Motor neuron (in vitro differentiated cells): ENCODE measurements at regions not wholly inside any gene's neighbourhood (a gene's known extent, or its start where the extent isn't known, plus 50 kb on each side); places are given as distances from the start of the nearest gene placed in this dataset.
A peak's percentile ranks its signal among the peaks of the same experiment; 100 is the strongest.
"Not testable (repeated sequence)": the region's sequence is repeated elsewhere in the genome, so short reads cannot be mapped to it uniquely, and the experiment has no call there.

Source experiments
- ATAC-seq, 8 experiments: fragments of 200-7000 bp; cut with Tn5 transposase; replicated peaks in 6 of 8; 2 replicates each; pipeline ENCODE4 v1.8.0; 2021; ENCODE audit warnings: mild to moderate bottlenecking in 8 of 8, moderate library complexity in 8 of 8
- H3K27ac ChIP-seq, 2 donors: fragments of 250-450 bp; sonication (Bioruptor Pico); 2 replicates each; pipeline ENCODE4 v1.9.0; 2021; ENCODE audit warnings: antibody characterized with exemption in 2 of 2, mild to moderate bottlenecking in 2 of 2, moderate library complexity in 1 of 2
- H3K4me1 ChIP-seq, 2 donors: fragments of 250-450 bp; sonication (Bioruptor Pico); replicated peaks in 1 of 2; 2 replicates each; pipeline ENCODE4 v1.6.1; 2021; ENCODE audit warnings: antibody characterized with exemption in 2 of 2, mild to moderate bottlenecking in 2 of 2, moderate library complexity in 1 of 2
- H3K4me3 ChIP-seq, 5 donors: fragments of 250-450 bp; sonication (Bioruptor Pico); 2 replicates each; pipeline ENCODE4 v1.9.0; 2021; ENCODE audit warnings: antibody characterized with exemption in 5 of 5, mild to moderate bottlenecking in 5 of 5, moderate library complexity in 4 of 5
- WGBS, 10 experiments: fragments of 450-650 bp; shearing (Covaris generic); methylation state at CpG; one replicate each; pipeline ENCODE4 v1.0.0; 2022; 5-methylcytosine and 5-hydroxymethylcytosine counted together
- in situ Hi-C, 9 experiments: fragments of 400-800 bp; cut with MboI; loops; one replicate each; pipeline ENCODE4 v1.15.0; 2021; ENCODE audit warnings: low sequenced_read_pairs in 9 of 9, low pct_unique_long_range_greater_than_20kb in 2 of 9; ENCODE audit not compliant: unreplicated experiment in 9 of 9

DNA sequence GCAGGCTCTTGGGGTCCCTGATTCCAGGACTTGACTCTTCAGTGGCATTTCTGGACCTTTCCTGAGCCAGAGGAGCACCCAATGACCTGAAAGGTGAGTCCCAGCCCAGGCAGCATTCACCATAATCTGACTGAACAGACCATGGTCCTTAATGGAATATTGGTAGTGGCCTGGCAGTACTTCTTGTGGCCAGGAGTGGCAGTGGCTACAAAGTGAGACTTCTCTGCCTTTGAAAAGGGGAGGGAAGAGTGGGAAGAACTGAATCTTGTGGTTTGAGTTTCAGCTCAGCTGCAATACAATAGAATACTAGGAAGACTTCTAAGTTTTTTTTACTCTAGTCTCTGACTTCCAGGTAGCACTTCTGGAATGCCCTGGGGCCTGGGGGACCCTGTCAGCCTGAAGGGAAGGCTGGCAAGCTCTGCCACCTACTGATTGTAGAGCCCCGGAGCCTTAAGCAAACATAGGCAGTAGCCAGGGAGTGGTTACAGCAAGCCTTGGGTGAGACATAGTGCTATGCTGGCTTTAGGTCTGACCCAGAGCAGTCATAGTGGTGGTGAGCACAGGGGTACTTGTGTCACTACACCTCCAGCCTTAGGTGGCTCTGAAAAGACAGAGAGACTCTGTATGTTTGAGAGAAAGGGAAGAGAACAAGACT, 674.2 kb upstream of the MANEA start:
- ATAC-seq = no peak
- 0 to 100% (median 0%) methylated on average over 1 of the region's 1 CpG; no CpG with 5 or more reads in 7 of the 10 experiments for WGBS, 10 experiments
- no peak overlapping the region for H3K4me3 ChIP-seq
- H3K4me1 ChIP-seq = peaks cover 0 to 5% of the 10 kb centered on the region in 2 donors
- in situ Hi-C loops = no loop called here
- no peak overlapping the region for H3K27ac ChIP-seq

GRCh38 chr6:94899191-94899590, 678.1 kb upstream of the MANEA start:
- in situ Hi-C loops = no loop called here
- no peak for ATAC-seq
- Histone ChIP-seq H3K4me3 (no peak overlapping the region), H3K27ac (no peak overlapping the region), H3K4me1 (peaks cover 0 to 5% of the 10 kb centered on the region in 2 donors)
- WGBS, 10 experiments = 0 to 100% (median 74%) methylated on average over 1 to 2 of the region's 2 CpGs

- 0 to 93% (median 69%) methylated on average over 1 to 3 of the region's 3 CpGs for WGBS, 10 experiments
- Histone ChIP-seq H3K27ac (no peak overlapping the region), H3K4me3 (no peak overlapping the region), H3K4me1 (no peaks in the 10 kb centered on the region)
- in situ Hi-C loops = no loop called here
- no peak for ATAC-seq
Observed at GRCh38 chr6:94894300-94894699, 683.0 kb upstream of the MANEA start.

- no peak for ATAC-seq
- WGBS, 10 experiments = 0 to 100% (median 86%) methylated on average over 1 to 2 of the region's 2 CpGs; no CpG with 5 or more reads in 1 of the 10 experiments
- Histone ChIP-seq H3K4me3 (no peak overlapping the region), H3K27ac (no peak overlapping the region), H3K4me1 (no peaks in the 10 kb centered on the region)
- in situ Hi-C loops = no loop called here
Observed at GRCh38 chr6:94893327-94893726, 684.0 kb upstream of the MANEA start.

GRCh38 chr6:94873819-94874218, 703.5 kb upstream of the MANEA start:
- ATAC-seq, H3K4me3 ChIP-seq, in situ Hi-C loops, H3K4me1 ChIP-seq, H3K27ac ChIP-seq: not testable (repeated sequence)
- WGBS, 10 experiments = 50 to 62% methylated on average over 2 to 3 of the region's 5 CpGs; no CpG with 5 or more reads in 8 of the 10 experiments

- Histone ChIP-seq H3K27ac (no peak overlapping the region), H3K4me1 (no peaks in the 10 kb centered on the region), H3K4me3 (no peak overlapping the region)
- ATAC-seq = no peak
- 0 to 100% (median 63%) methylated on average over 1 of the region's 1 CpG; no CpG with 5 or more reads in 1 of the 10 experiments for WGBS, 10 experiments
- in situ Hi-C loops = no loop called here
Observed at GRCh38 chr6:94862112-94862511, 715.2 kb upstream of the MANEA start.

- H3K27ac ChIP-seq = no peak overlapping the region
- no peak for ATAC-seq
- H3K4me1 ChIP-seq = no peaks in the 10 kb centered on the region
- no peak overlapping the region for H3K4me3 ChIP-seq
- 0 to 100% (median 75%) methylated on average over 1 to 4 of the region's 4 CpGs; no CpG with 5 or more reads in 3 of the 10 experiments for WGBS, 10 experiments
- in situ Hi-C loops = no loop called here
Observed at GRCh38 chr6:94859924-94860323, 717.4 kb upstream of the MANEA start.

- H3K4me3 ChIP-seq, ATAC-seq, in situ Hi-C loops, H3K4me1 ChIP-seq, H3K27ac ChIP-seq: not testable (repeated sequence)
- 59 to 100% (median 83%) methylated on average over 2 to 3 of the region's 3 CpGs; no CpG with 5 or more reads in 6 of the 10 experiments for WGBS, 10 experiments
Observed at GRCh38 chr6:94856999-94857398, 720.3 kb upstream of the MANEA start.

DNA sequence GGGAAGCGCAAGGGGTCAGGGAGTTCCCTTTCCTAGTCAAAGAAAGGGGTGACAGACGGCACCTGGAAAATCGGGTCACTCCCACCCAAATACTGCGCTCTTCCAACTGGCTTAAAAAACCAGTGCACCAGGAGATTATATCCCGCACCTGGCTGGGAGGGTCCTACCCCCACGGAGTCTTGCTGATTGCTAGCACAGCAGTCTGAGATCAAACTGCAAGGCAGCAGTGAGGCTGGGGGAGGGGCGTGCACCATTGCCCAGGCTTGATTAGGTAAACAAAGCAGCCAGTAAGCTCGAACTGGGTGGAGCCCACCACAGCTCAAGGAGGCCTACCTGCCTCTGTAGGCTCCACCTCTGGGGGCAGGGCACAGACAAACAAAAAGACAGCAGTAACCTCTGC, 726.0 kb upstream of the MANEA start:
- H3K4me3 ChIP-seq, H3K27ac ChIP-seq, ATAC-seq, H3K4me1 ChIP-seq, in situ Hi-C loops: not testable (repeated sequence)
- WGBS, 10 experiments = 0 to 100% (median 77%) methylated on average over 1 to 3 of the region's 8 CpGs; no CpG with 5 or more reads in 6 of the 10 experiments

GRCh38 chr6:94845742-94846141, 731.6 kb upstream of the MANEA start:
- 0 to 100% (median 60%) methylated on average over 1 of the region's 1 CpG; no CpG with 5 or more reads in 1 of the 10 experiments for WGBS, 10 experiments
- in situ Hi-C loops = no loop called here
- Histone ChIP-seq H3K4me3 (no peak overlapping the region), H3K4me1 (peaks cover 0 to 2% of the 10 kb centered on the region in 2 donors), H3K27ac (no peak overlapping the region)
- ATAC-seq = peak in 1 of 8 experiments; percentile 62

DNA sequence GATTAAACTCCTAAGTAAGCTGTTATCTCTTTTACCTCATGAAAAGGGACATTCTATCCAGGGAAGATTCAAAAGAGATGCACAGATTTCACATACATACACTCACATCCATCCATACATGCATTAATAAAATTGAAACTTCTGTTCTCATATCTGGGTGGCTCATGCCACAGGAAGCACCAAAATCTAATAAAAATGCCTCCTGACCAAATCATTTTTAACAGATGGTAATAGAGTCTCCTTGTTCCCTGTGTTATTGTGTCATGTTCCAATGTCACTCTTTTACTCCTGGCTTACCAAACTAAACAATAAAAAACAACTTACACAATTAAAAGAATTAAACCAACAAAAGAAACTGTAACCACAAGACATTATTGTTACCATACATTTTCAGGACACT, 742.1 kb upstream of the MANEA start:
- ATAC-seq = no peak
- H3K27ac ChIP-seq = no peak overlapping the region
- in situ Hi-C loops = no loop called here
- H3K4me1 ChIP-seq = no peaks in the 10 kb centered on the region
- H3K4me3 ChIP-seq = no peak overlapping the region

DNA sequence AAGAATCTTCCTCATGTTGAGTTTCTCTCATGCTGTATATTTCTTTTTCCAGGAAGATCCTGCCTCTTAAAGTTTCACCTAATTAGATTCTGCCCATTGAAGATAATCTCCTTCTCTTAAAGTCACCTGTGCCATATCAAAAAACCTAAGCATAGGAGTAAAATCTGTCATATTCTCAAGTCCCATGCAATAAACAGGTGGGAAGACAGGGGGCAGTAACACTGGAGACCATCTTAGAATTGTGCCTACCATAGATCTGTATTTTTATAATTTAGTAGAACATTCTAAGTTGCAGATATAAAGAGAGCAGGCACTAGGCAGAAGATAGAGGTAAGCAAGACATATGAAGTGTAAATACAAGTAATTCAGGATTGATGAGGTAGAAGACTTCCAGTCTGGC, 763.5 kb upstream of the MANEA start:
- ATAC-seq = no peak
- no peak overlapping the region for H3K4me3 ChIP-seq
- in situ Hi-C loops = no loop called here
- no peaks in the 10 kb centered on the region for H3K4me1 ChIP-seq
- no peak overlapping the region for H3K27ac ChIP-seq

DNA sequence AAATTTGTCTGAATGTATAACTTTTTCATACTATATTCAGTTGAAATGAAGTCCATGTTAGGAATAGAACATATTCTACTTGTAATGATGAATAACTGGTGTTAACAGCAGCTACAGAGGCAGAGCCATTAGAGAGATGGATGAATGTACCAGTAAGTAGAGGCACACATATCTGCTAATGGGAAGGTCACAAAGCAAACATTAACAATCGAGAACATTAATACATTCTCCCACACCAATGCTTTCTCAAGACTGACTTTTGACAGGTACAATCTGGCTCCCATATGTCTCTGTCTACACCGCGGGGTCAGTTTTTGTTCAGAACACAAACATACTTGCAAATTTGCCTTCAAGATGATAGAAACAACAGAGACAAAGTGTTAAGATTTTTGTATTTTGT, 776.0 kb upstream of the MANEA start:
- Histone ChIP-seq H3K27ac (no peak overlapping the region), H3K4me1 (peaks cover 7 to 9% of the 10 kb centered on the region in 2 donors), H3K4me3 (no peak overlapping the region)
- WGBS, 10 experiments = 0 to 70% (median 38%) methylated on average over 1 to 3 of the region's 3 CpGs; no CpG with 5 or more reads in 3 of the 10 experiments
- in situ Hi-C loops = no loop called here
- peak in 5 of 8 experiments; percentile 48 to 69 (median 66) for ATAC-seq

GRCh38 chr6:94785514-94785913, 791.8 kb upstream of the MANEA start:
- no peak overlapping the region for H3K27ac ChIP-seq
- no peaks in the 10 kb centered on the region for H3K4me1 ChIP-seq
- no peak overlapping the region for H3K4me3 ChIP-seq
- no peak for ATAC-seq
- in situ Hi-C loops = no loop called here
- WGBS, 10 experiments = 0 to 100% (median 13%) methylated on average over 1 to 2 of the region's 4 CpGs; no CpG with 5 or more reads in 3 of the 10 experiments
